CD14-positive monocyte (primary cell): ENCODE measurements at regions not wholly inside any gene's neighbourhood (a gene's known extent, or its start where the extent isn't known, plus 50 kb on each side); places are given as distances from the start of the nearest gene placed in this dataset.
"Not testable (repeated sequence)": the region's sequence is repeated elsewhere in the genome, so short reads cannot be mapped to it uniquely, and the experiment has no call there.

Experiments used
- DNase-seq, 3 donors: peaks; one replicate each; pipeline ENCODE4 v3.0.0-alpha.2; 2011 to 2022
- H2AFZ ChIP-seq: 2 replicates; pipeline ENCODE4 v1.6.0; 2012; ENCODE audit warnings: mild to moderate bottlenecking, low read depth, low read length, inconsistent platforms; ENCODE audit not compliant: insufficient read depth, poor library complexity, severe bottlenecking
- H3K27ac ChIP-seq, 2 donors: 1 replicate in 1 of 2; 2 replicates in 1 of 2; pipeline ENCODE4 v1.5.1; 2012 to 2013; ENCODE audit warnings: low read length in 2 of 2, control low read depth in 1 of 2, inconsistent platforms in 1 of 2, low read depth in 1 of 2, mild to moderate bottlenecking in 1 of 2
- H3K27me3 ChIP-seq, 2 donors: one replicate each; pipeline versions ENCODE4 v1.6.0 to v1.6.1; 2011 to 2013; ENCODE audit warnings: low read length in 2 of 2; ENCODE audit not compliant: control insufficient read depth in 2 of 2, insufficient read depth in 2 of 2
- H3K36me3 ChIP-seq, 2 donors: replicated peaks in 1 of 2; 1 replicate in 1 of 2; 2 replicates in 1 of 2; pipeline versions ENCODE4 v1.5.1 to v1.6.1; 2012 to 2013; ENCODE audit warnings: low read length in 2 of 2, control low read depth in 1 of 2, inconsistent platforms in 1 of 2, mild to moderate bottlenecking in 1 of 2; ENCODE audit not compliant: insufficient read depth in 2 of 2, control insufficient read depth in 1 of 2
- H3K4me1 ChIP-seq, 2 donors: 1 replicate in 1 of 2; 2 replicates in 1 of 2; pipeline versions ENCODE4 v1.5.1 to v1.6.1; 2012 to 2013; ENCODE audit warnings: low read length in 2 of 2, control low read depth in 1 of 2, inconsistent platforms in 1 of 2, mild to moderate bottlenecking in 1 of 2, moderate library complexity in 1 of 2; ENCODE audit not compliant: insufficient read depth in 2 of 2, control insufficient read depth in 1 of 2
- H3K4me2 ChIP-seq: replicated peaks from 2 replicates; pipeline ENCODE3; 2012; ENCODE audit warnings: low read length, moderate library complexity, mild to moderate bottlenecking; ENCODE audit not compliant: poor library complexity, severe bottlenecking; ENCODE audit errors: extremely low read depth
- H3K4me3 ChIP-seq, 3 experiments: fragments of 200-600 bp in 1 of 3; sonication (generic) in 1 of 3; replicated peaks in 1 of 3; 1 replicate in 2 of 3; 2 replicates in 1 of 3; pipeline ENCODE4 v1.5.1; 2011 to 2013; ENCODE audit warnings: low read length in 3 of 3, mild to moderate bottlenecking in 3 of 3, control low read depth in 2 of 3, low read depth in 2 of 3, inconsistent platforms in 1 of 3, moderate library complexity in 1 of 3
- H3K79me2 ChIP-seq: 2 replicates; pipeline ENCODE4 v1.6.0; 2012; ENCODE audit warnings: mild to moderate bottlenecking, control low read depth, inconsistent platforms, low read length, moderate library complexity; ENCODE audit not compliant: insufficient read depth
- H3K9ac ChIP-seq: 2 replicates; pipeline ENCODE4 v1.6.0; 2017; ENCODE audit warnings: low read length, mild to moderate bottlenecking; ENCODE audit not compliant: insufficient read depth, poor library complexity, severe bottlenecking
- H3K9me3 ChIP-seq, 2 donors: replicated peaks in 1 of 2; 1 replicate in 1 of 2; 2 replicates in 1 of 2; pipeline versions ENCODE4 v1.5.1 to v1.6.1; 2012 to 2013; ENCODE audit warnings: low read length in 2 of 2, control low read depth in 1 of 2; ENCODE audit not compliant: control insufficient read depth in 1 of 2, insufficient read depth in 1 of 2
- H4K20me1 ChIP-seq: 2 replicates; pipeline ENCODE4 v1.6.0; 2012; ENCODE audit warnings: mild to moderate bottlenecking, low read length, control low read depth, moderate library complexity; ENCODE audit not compliant: insufficient read depth
- H3K27ac Mint-ChIP-seq, 7 donors: one replicate each; pipeline ENCODE4 v1.8.0; 2020; ENCODE audit warnings: mild to moderate bottlenecking in 7 of 7, mixed read lengths in 7 of 7, moderate library complexity in 6 of 7, inconsistent platforms in 2 of 7
- H3K27me3 Mint-ChIP-seq, 3 donors: one replicate each; pipeline ENCODE4 v1.8.0; 2021 to 2022; ENCODE audit warnings: low read depth in 3 of 3, mild to moderate bottlenecking in 3 of 3, mixed read lengths in 3 of 3, moderate library complexity in 3 of 3, inconsistent platforms in 1 of 3
- H3K36me3 Mint-ChIP-seq, 2 donors: one replicate each; pipeline ENCODE4 v1.8.0; 2020; ENCODE audit warnings: mixed read lengths in 2 of 2, inconsistent platforms in 1 of 2, mild to moderate bottlenecking in 1 of 2
- H3K4me1 Mint-ChIP-seq: one replicate; pipeline ENCODE4 v1.8.0; 2020; ENCODE audit warnings: mild to moderate bottlenecking, mixed read lengths
- H3K4me3 Mint-ChIP-seq, 2 donors: one replicate each; pipeline ENCODE4 v1.8.0; 2020; ENCODE audit warnings: mild to moderate bottlenecking in 2 of 2, mixed read lengths in 2 of 2, moderate library complexity in 1 of 2
- H3K9me3 Mint-ChIP-seq, 7 donors: one replicate each; pipeline ENCODE4 v1.8.0; 2020 to 2022; ENCODE audit warnings: mixed read lengths in 7 of 7, mild to moderate bottlenecking in 6 of 7, moderate library complexity in 6 of 7, inconsistent platforms in 2 of 7
- WGBS: methylation state at CpG from one replicate; pipeline ENCODE4 v1.1.5; 2013; ENCODE audit warnings: missing lambda C conversion rate; ENCODE audit not compliant: insufficient coverage; 5-methylcytosine and 5-hydroxymethylcytosine counted together
- intact Hi-C, 2 donors: fragments of 100-400 bp; cut with micrococcal nuclease; formaldehyde crosslinking; loops; one replicate each; pipeline versions ENCODE4 v1.15.0 to v1.15.1; 2023

GRCh38 chr5:176030361-176031117 is 62.4 kb upstream of the THOC3 start:
- H3K27me3 Mint-ChIP-seq, H3K79me2 ChIP-seq, H3K9me3 Mint-ChIP-seq, H3K4me3 ChIP-seq, H3K4me1 ChIP-seq, H4K20me1 ChIP-seq, H3K27ac ChIP-seq, H3K4me1 Mint-ChIP-seq, H3K9me3 ChIP-seq, H2AFZ ChIP-seq, H3K9ac ChIP-seq, H3K36me3 Mint-ChIP-seq, H3K27me3 ChIP-seq, H3K27ac Mint-ChIP-seq, H3K4me2 ChIP-seq, H3K4me3 Mint-ChIP-seq, DNase-seq, intact Hi-C loops, H3K36me3 ChIP-seq: not testable (repeated sequence)
- WGBS, result no CpG with 5 or more reads among the region's 6 CpGs

GRCh38 chr5:176031118-176031510 is 63.0 kb upstream of the THOC3 start:
- H3K27ac Mint-ChIP-seq, DNase-seq, H3K9me3 ChIP-seq, H2AFZ ChIP-seq, H3K27me3 Mint-ChIP-seq, H4K20me1 ChIP-seq, H3K9me3 Mint-ChIP-seq, H3K4me3 ChIP-seq, H3K27me3 ChIP-seq, intact Hi-C loops, H3K27ac ChIP-seq, H3K79me2 ChIP-seq, H3K4me3 Mint-ChIP-seq, H3K4me1 Mint-ChIP-seq, H3K36me3 ChIP-seq, H3K9ac ChIP-seq, H3K4me2 ChIP-seq, H3K4me1 ChIP-seq, H3K36me3 Mint-ChIP-seq: not testable (repeated sequence)
- WGBS, result no CpG with 5 or more reads among the region's 3 CpGs

GRCh38 chr5:176033186-176033585 is 65.1 kb upstream of the THOC3 start:
- H3K36me3 ChIP-seq, H3K36me3 Mint-ChIP-seq, H3K27me3 ChIP-seq, H3K9me3 Mint-ChIP-seq, H3K79me2 ChIP-seq, H3K27ac Mint-ChIP-seq, DNase-seq, H2AFZ ChIP-seq, intact Hi-C loops, H3K9ac ChIP-seq, H3K4me1 Mint-ChIP-seq, H3K27ac ChIP-seq, H3K4me3 Mint-ChIP-seq, H4K20me1 ChIP-seq, H3K4me1 ChIP-seq, H3K4me2 ChIP-seq, H3K9me3 ChIP-seq, H3K4me3 ChIP-seq: not testable (repeated sequence)
- no CpG with 5 or more reads among the region's 3 CpGs for WGBS
- H3K27me3 Mint-ChIP-seq, result peaks cover 0 to 15% (median 2%) of the 10 kb centered on the region in 3 donors

- H2AFZ ChIP-seq, H3K79me2 ChIP-seq, H3K9me3 ChIP-seq, H3K36me3 Mint-ChIP-seq, intact Hi-C loops, H3K9ac ChIP-seq, H3K27ac Mint-ChIP-seq, DNase-seq, H3K9me3 Mint-ChIP-seq, H3K4me1 Mint-ChIP-seq, H3K36me3 ChIP-seq, H3K4me1 ChIP-seq, H3K27ac ChIP-seq, H3K27me3 ChIP-seq, H3K4me3 ChIP-seq, H3K4me2 ChIP-seq, H3K4me3 Mint-ChIP-seq, H4K20me1 ChIP-seq: not testable (repeated sequence)
- H3K27me3 Mint-ChIP-seq, result peaks cover 1 to 26% (median 2%) of the 10 kb centered on the region in 3 donors
- WGBS, result no CpG with 5 or more reads among the region's 15 CpGs
Observed at GRCh38 chr5:176034407-176035200, 66.5 kb upstream of the THOC3 start.
